ENCODE measurements at regions not wholly inside any gene's neighbourhood (a gene's known extent, or its start where the extent isn't known, plus 50 kb on each side); places are given as distances from the start of the nearest gene placed in this dataset.

GRCh38 chr6:167551628-167552257 lies 226.9 kb downstream of the TTLL2 start:
- no peak for DNase-seq (ENCODE audit: low read depth, low spot score)
- H3K4me3 ChIP-seq (ENCODE audit: low read depth, low read length): no peak overlapping the region
- in situ Hi-C loops (cut with HindIII; ENCODE audit: low sequenced_read_pairs): no loop called here
- no peak for TF ChIP-seq CTCF (IDR thresholded peaks at IDR 0.05; ENCODE audit: low read depth, low read length)

DNA sequence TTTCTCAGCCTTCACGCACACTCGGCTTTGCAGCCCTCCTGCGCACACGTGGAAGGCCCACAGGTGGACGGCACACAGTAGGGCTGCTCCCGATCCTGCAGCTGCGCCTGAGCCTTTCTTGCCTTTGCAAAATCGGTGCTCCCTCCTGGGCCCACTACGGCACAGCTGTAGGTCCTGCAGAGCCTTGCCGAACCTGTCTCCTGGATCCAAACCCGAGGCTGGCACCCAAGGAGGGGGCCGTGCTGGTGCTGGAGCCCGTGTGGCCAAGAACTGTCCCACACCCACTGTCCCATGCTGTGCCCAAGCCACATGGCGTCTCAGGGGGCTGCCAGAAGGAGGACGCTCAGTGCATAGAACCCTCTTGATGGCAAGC lies 227.4 kb downstream of the TTLL2 start:
- H3K4me3 ChIP-seq (ENCODE audit: low read depth, low read length): no peak overlapping the region
- DNase-seq (ENCODE audit: low read depth, low spot score): no peak
- in situ Hi-C loops (cut with HindIII; ENCODE audit: low sequenced_read_pairs): no loop called here
- TF ChIP-seq CTCF (IDR thresholded peaks at IDR 0.05; ENCODE audit: low read depth, low read length): no peak

GRCh38 chr6:167552961-167553735 lies 228.3 kb downstream of the TTLL2 start:
- DNase-seq (ENCODE audit: low read depth, low spot score): no peak
- no peak for TF ChIP-seq CTCF (IDR thresholded peaks at IDR 0.05; ENCODE audit: low read depth, low read length)
- in situ Hi-C loops (cut with HindIII; ENCODE audit: low sequenced_read_pairs): no loop called here
- no peak overlapping the region for H3K4me3 ChIP-seq (ENCODE audit: low read depth, low read length)

- TF ChIP-seq CTCF (IDR thresholded peaks at IDR 0.05; ENCODE audit: low read depth, low read length): no peak
- in situ Hi-C loops (cut with HindIII; ENCODE audit: low sequenced_read_pairs): no loop called here
- DNase-seq (ENCODE audit: low read depth, low spot score): no peak
Measured at GRCh38 chr6:167553736-167554119, 228.8 kb downstream of the TTLL2 start.

DNA sequence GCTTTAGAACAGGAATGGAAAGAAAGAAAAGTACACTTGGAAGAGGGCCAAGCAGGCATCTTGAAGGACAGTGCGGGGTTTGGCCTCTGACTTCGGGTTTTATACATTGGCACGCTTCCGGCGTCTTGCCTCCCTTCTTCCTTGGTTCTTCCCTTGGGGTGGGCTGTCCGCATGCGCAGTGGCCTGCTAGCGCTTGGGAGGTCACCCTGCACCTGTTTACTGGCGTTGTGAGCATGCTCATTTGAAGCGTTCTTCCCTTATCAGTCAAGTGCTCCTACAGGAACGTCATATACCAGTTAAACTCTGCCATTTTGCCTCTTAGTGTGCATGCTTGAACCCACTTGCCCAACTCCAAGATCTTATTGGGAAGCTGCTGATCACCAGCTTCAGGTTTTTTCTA lies 230.0 kb downstream of the TTLL2 start:
- H3K4me3 ChIP-seq (ENCODE audit: low read depth, low read length): no peak overlapping the region
- in situ Hi-C loops (cut with HindIII; ENCODE audit: low sequenced_read_pairs): no loop called here
- DNase-seq (ENCODE audit: low read depth, low spot score): no peak
- no peak for TF ChIP-seq CTCF (IDR thresholded peaks at IDR 0.05; ENCODE audit: low read depth, low read length)

More at GRCh38 chr6:167553736-167554119, 228.8 kb downstream of the TTLL2 start:
- H3K4me3 ChIP-seq (ENCODE audit: low read depth, low read length): no peak overlapping the region

- no peak for TF ChIP-seq CTCF (IDR thresholded peaks at IDR 0.05; ENCODE audit: low read depth, low read length)
- in situ Hi-C loops (cut with HindIII; ENCODE audit: low sequenced_read_pairs): no loop called here
- no peak for DNase-seq (ENCODE audit: low read depth, low spot score)
- no peak overlapping the region for H3K4me3 ChIP-seq (ENCODE audit: low read depth, low read length)
Measured at GRCh38 chr6:167555836-167556235, 230.9 kb downstream of the TTLL2 start.
